ENCODE measurements at regions not wholly inside any gene's neighbourhood (a gene's known extent, or its start where the extent isn't known, plus 50 kb on each side); places are given as distances from the start of the nearest gene placed in this dataset.

- peak in 7 of 51 donors; percentile 1 to 9 (median 4) for DNase-seq
These were observed 56.1 kb downstream of the KCNRG start for GRCh38 chr13:50071379-50071778.

DNA sequence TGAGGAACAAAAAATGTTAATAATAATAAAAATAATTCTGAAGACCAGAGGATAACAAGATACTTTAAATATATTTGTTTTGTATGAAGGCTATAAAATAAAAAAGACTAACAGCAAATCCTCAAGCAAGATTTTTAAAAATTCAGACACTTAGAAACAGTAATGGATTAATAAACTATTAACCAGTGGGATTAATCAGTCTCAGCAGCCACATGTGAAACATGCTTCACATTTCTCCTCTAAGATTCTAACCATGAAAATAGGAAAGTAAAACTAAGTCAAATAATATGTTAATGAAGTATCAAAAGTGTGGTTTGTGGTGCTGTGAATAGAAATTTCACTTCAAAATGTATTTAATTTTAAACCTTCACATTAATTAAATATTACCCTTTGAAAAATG lies 57.4 kb downstream of the KCNRG start:
- DNase-seq: no peak

DNA sequence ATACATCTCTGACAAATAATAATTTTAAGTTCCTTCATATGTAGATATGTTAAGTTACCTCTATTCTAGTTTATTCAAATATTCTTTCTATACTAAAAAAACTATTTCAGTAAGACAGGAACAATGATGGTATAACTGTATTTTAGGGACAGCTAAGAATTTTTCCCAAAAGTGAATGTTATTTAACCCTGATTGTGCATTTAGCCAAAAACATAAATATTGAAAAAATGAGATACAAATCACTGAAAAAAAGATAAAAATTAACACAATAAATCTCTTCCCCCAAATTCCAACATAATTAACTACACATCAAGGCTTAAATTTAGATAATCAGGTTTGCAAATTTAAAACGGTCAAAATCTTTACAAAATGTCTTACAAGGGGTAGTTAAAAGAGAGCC lies 58.1 kb downstream of the KCNRG start:
- DNase-seq: no peak

GRCh38 chr13:50074843-50075242 lies 59.6 kb downstream of the KCNRG start:
- no peak for DNase-seq

DNA sequence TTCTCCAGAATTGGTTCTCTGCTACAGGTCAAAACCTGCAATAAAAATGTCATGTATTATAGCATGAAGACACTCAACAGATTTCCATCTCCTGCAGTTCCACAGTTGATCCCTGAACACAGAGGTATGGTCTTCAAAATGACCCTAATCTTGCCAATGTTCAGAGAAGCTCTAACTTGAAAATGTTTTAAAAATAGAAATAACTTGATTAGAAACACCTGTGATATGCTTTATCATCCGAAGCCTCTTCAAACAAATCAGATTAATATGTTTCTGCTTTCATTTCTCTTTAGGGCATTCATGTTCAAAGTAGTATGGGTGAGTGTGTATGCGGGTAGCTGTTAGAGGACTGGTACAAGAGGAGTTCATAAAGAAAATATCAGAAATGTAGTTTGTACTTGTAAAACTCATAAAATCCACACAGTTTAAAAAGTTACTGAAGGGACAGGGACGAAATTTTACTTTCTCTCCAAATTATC lies 60.4 kb downstream of the KCNRG start:
- peak in 1 of 51 donors; percentile 2 for DNase-seq

DNA sequence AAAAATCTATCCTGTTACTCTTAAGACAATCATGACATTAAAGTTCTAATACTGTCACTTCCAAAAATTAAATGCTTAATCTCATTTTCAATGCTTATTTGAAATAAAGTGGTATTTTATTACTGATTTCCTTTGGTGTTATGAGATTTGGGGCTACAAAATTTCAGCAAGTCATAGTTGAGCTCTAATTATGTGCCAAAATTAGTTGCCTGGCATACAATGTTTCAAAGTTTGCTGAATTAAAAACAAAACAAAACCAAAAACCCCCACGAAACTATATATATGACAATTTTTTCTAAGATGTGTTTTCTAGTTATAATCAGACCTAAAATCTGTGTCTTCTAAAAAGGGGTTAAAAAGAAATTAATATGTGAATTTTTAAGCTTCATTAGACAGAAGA lies 62.2 kb downstream of the KCNRG start:
- no peak for DNase-seq

- DNase-seq: no peak
These were observed 63.1 kb downstream of the KCNRG start for GRCh38 chr13:50078231-50078894.

- DNase-seq: no peak
These were observed 63.8 kb downstream of the KCNRG start for GRCh38 chr13:50078895-50079654.

DNA sequence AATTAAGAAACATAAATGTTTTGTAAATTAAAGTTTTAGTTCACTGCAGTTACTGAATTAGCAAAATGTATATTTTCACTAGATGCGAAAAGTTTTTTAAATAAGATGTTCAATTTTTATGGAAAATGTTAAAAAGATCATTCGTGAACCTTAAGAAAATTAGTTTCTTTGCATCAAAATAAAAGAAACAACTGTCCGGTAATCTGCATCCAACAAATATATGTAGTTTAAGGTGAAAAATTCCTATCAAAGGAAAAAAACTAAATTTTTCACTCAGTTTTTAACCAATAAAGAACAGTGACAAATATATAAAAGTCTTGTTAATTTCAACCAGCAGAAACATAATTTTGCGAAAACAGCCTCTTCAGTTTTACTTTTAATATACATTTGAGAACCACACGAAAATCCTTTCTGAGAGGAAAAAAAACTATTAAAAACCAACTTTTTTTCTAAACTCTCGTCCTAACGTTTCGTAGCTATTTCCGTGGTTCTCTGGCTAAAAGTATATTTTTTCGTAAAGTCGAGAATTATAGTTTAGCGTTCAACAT lies 64.5 kb downstream of the KCNRG start:
- DNase-seq: no peak

GRCh38 chr13:50080203-50080910 lies 65.1 kb downstream of the KCNRG start:
- peak in 20 of 51 donors; percentile 3 to 60 (median 10) for DNase-seq

DNA sequence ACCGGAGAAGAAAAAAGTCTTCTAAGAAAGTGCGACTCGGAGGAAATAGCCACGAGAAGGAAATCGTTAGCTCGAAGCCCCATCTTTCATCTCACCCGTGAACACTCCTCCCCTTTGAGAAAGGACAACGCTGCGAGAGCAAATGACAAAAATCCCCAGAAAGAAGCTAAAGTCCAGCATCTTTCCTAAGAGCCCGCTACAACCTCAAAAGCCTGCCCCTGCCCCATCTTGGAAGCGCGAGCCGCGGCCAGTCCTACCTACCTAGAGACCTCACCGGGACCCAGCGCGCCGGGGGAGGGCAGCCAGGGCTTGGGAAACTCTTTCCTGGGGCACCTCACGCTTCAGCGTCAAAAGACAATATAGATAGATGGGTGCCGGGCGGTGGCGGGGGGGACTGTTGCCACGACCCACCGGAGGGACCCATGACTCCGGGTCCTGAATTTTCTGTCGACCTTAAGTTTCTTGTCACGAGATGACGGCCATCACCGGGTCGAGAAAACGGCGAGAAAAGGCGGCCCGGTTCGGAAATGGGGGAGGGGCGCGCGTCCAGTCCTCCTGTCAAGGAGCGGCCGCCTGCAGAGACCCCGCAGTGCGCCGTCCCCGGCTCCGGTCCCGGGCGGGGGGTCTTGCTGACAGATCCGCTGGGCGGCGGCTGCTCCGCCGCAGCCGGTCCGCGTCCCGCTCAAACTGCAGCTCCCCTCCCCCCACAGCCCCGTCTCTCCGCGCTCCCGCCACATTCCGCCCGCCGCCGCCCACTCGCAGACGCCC lies 65.9 kb downstream of the KCNRG start:
- DNase-seq: peak in 36 of 51 donors; percentile 20 to 74 (median 48)

GRCh38 chr13:50081679-50082425 lies 66.6 kb downstream of the KCNRG start:
- peak; percentile 89 to 99 (median 97) for DNase-seq

DNA sequence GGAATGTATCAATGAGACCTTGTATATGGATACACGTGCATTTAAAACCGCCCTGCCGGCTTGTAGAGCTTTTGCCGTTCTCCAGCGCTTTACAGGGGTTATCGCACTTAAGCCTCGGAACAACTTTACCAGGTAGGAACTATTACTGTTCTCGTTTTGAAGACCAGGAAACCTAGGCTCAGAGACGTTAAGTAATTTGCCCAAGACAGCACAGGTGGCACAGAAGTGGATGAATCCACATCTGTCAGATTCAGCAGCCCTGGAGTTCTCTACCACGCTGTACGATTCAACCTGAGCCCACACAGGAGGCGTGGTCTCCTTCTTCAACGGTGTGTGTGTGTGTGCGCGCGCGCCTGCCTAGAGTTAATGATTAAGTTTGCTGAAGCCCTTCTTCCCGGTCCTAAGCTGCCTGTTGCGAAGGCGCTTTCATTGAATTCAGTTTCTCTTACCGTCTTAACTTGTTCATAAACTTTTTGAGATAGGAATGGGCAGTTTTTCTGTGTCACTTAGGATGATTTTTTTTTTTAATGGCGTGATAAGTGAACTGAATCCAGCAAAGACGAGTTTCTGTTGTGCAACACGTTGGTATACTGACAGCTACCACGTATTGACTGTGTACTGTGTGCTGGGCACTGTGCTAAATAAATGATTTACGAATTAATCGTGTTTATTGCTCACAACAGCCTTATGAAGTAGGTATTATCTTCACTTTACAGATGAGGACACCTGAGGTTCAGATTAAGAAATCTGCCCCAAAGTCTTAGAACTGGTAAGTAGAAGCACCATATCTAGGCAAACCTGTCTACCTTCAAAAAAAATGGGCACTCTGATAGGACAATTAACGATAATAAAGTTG lies 67.4 kb downstream of the KCNRG start:
- DNase-seq: peak in 14 of 51 donors; percentile 4 to 51 (median 25)

DNA sequence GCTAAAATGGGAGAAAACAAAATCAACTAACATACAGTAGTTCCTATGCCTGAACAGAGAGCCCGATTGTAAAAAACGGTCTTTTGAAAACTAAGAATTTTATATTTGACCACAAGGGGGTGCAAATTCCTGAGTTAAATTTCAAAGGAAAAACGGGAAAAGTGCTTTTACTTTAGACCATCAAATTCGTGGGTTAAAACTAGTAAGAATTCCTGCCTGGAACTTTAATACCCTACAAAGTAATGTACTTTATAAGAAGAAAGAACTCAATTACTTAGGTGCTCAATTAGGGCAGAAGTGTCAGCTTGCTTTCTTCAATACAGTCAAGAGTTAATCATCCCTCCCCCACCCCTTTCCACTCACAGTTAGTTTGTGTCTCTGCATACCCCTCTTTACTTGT lies 69.8 kb downstream of the KCNRG start:
- peak in 1 of 51 donors; percentile 53 for DNase-seq

- no peak for DNase-seq
These were observed 74.4 kb downstream of the KCNRG start for GRCh38 chr13:50089633-50090032.

DNA sequence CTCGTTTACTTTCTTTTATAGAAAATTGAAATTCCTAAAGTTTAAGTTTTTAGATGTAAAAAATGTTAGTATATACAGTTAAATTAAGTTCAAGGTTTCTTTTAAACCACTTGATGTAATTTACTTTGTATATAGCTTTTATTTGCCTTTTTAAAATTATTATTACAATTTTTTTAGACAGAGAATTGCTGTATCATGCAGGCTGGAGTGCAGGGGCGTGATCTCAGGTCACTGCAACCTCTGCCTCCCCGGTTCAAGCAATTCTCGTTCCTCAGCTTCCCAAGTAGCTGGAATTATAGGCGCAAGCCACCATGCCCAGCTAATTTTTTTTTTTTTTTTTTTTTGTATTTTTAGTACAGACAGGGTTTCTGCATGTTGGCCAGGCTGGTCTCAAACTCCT lies 75.0 kb downstream of the KCNRG start:
- no peak for DNase-seq

DNA sequence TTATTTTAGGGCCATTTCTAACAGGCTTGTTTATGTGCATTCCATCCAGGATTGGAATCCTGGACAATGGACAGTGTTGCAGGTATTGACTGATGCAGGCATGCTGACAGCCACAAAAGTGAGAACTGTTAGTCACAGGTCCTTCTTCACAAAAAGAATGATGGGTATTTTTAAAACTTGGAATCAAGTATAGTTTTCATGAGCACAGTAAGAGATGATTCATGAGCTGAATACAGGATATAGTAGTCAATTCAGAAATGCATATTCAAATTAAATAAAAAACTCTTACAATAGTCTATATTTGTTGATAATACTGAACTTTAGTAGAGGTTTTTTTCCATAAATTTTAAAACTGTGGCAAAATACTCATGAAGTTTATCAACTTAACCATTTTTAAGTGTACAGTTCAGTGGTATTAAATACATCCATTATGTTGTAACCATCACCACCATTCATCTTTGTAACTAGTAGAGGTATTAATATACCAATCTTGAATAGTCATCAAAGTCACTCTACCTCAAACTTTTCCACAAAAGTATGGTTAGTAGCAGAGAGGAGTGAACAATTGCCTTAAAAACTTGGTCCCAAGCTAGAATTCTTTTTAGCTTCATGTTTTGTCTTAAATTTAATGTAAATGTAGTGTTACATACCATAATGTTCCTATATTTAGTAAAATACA lies 79.5 kb downstream of the KCNRG start:
- no peak for DNase-seq

DNA sequence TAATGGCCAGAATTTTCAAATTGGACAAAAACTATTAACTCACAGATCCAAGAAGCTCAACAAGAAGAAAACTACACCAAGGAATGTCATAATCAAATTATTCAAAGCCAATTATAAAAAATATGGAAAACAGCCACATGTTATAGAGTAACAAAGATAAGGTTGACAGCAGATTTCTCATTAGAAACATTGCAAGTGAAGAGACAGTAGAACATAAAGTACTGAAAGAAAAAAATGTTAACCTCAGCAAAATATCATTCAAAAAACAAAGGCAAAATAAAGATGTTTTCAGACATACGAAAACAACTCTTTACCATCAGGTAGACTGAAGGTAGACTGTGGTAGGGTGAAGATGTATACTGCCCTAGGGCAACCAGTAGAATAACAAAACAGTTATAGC lies 83.4 kb downstream of the KCNRG start:
- no peak for DNase-seq

DNA sequence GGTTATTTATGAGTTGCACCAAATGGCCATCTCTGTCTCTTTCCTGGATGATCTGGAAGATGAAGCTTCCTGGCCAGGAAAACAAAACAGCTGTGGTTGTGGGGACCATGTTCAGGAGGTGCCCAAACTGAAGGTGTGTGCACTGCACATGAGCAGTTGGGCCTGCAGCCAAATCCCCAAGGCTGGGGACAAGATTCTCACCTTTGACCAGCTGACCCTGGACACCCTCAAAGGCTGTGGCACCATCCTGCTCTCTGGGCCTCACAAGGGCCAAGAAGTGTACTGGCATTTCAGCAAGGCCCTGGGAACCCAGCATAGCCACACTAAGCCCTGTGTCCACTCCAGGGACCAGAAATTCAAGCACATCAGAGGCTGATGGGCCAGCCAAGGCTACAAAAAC lies 84.2 kb downstream of the KCNRG start:
- no peak for DNase-seq
